ENCODE measurements at regions not wholly inside any gene's neighbourhood (a gene's known extent, or its start where the extent isn't known, plus 50 kb on each side); places are given as distances from the start of the nearest gene placed in this dataset.
A peak's percentile ranks its signal among the peaks of the same experiment; 100 is the strongest.

DNA sequence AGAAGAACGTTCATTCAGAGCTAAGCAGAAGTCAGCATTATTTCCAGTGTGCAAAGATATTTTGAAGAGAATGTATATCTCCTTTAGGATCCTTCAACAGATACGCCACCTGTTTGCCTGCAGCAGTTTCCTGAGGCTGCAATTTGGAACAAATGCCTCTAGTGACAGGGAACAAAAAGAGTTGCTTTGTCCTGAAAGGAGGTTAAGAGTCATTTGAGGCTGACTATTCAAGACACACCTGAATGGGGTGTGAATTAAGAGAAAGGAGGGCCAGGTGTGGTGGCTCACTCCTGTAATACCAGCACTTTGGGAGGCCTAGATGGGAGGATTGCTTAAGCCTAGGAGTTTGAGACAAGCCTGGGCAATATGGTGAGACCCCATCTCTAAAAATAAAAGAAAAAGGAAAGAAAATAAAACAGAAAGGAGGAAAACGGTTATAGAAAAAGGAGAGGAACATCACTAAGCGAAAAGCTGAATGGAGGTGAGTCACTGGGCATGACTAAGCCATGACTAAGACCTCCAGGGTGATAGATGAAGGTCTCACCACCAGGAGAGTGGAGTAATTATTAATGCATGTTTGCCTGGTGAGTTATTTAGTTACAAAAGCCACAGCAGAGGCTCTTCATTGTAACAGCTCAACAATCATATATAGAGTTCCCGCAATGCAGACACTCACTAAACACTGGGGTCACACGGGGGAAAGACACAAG lies 255.2 kb upstream of the TNC start:
- no peak overlapping the region for H3K9ac ChIP-seq

DNA sequence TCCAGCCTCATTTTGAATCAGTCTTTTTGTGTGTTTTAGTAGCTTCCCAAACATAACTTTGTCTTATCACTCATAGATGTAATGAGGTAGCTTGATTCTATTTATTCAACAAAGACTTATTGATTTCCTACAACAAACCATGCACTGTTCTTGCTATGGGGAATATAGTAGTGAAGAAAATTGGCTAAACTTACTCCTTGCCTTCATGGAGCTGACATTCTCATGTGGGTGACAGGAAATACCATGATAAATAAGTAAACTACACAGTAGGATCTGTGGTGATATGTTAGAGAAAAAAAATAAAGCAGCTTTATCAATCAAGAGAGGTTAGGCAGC lies 255.7 kb upstream of the TNC start:
- DNase-seq = no peak
- no peak for TF ChIP-seq EZH2 (IDR thresholded peaks at IDR 0.05; ENCODE audit: insufficient read depth, poor library complexity, severe bottlenecking)
- TF ChIP-seq EZH2phosphoT487 (IDR thresholded peaks at IDR 0.05; ENCODE audit: insufficient read depth, low read depth) = no peak
- H3F3A ChIP-seq (ENCODE audit: insufficient read depth) = peaks cover 31% of the 10 kb centered on the region
- peak overlapping the region; percentile 39 for H3K4me2 ChIP-seq (ENCODE audit: unreplicated experiment)
- H2AFZ ChIP-seq = no peak overlapping the region
- H3K9ac ChIP-seq = no peak overlapping the region
- peak overlapping the region; percentile 34; the same call in 1 of the 2 replicates for H3K27ac ChIP-seq
- no peaks in the 10 kb centered on the region for H4K20me1 ChIP-seq (ENCODE audit: insufficient read depth)
- no peak overlapping the region for H3K4me3 ChIP-seq
- H3K9me2 ChIP-seq (ENCODE audit: insufficient read depth) = no peaks in the 10 kb centered on the region
- no peaks in the 10 kb centered on the region for H3K9me3 ChIP-seq (ENCODE audit: low read depth)
- H3K79me2 ChIP-seq (ENCODE audit: insufficient read depth) = no peaks in the 10 kb centered on the region
- H3K4me1 ChIP-seq (ENCODE audit: insufficient read depth) = peaks cover 28% of the 10 kb centered on the region
- in situ Hi-C loops (cut with MboI) = no loop called here
- no peaks in the 10 kb centered on the region for H3K27me3 ChIP-seq (replicated peaks; ENCODE audit: insufficient read depth)
- no peaks in the 10 kb centered on the region for H3K36me3 ChIP-seq (ENCODE audit: low read depth)

More for the DNA sequence above, 255.2 kb upstream of the TNC start:
- no peaks in the 10 kb centered on the region for H3K9me3 ChIP-seq (ENCODE audit: low read depth)
- H3K79me2 ChIP-seq (ENCODE audit: insufficient read depth) = no peaks in the 10 kb centered on the region
- DNase-seq = peak; percentile 96
- in situ Hi-C loops (cut with MboI) = no loop called here
- no peak overlapping the region for H2AFZ ChIP-seq
- peaks cover 33% of the 10 kb centered on the region for H3K4me1 ChIP-seq (ENCODE audit: insufficient read depth)
- no peaks in the 10 kb centered on the region for H3K36me3 ChIP-seq (ENCODE audit: low read depth)
- H3K27me3 ChIP-seq (replicated peaks; ENCODE audit: insufficient read depth) = no peaks in the 10 kb centered on the region
- 0 out of 2 replicates have a peak overlapping the region, but pooled peaks have one; percentile 28 for H3K4me3 ChIP-seq
- peak; percentile 93 for TF ChIP-seq EZH2phosphoT487 (IDR thresholded peaks at IDR 0.05; ENCODE audit: insufficient read depth, low read depth)
- no peak for TF ChIP-seq EZH2 (IDR thresholded peaks at IDR 0.05; ENCODE audit: insufficient read depth, poor library complexity, severe bottlenecking)
- no peaks in the 10 kb centered on the region for H4K20me1 ChIP-seq (ENCODE audit: insufficient read depth)
- H3K4me2 ChIP-seq (ENCODE audit: unreplicated experiment) = peak overlapping the region; percentile 70
- no peaks in the 10 kb centered on the region for H3K9me2 ChIP-seq (ENCODE audit: insufficient read depth)
- 27 to 32% methylated on average over 6 of the region's 6 CpGs for WGBS, 2 experiments (ENCODE audit: low coverage in 1 of 2, low lambda C conversion rate in 2 of 2, missing lambda C conversion rate in 2 of 2)
- H3F3A ChIP-seq (ENCODE audit: insufficient read depth) = peaks cover 36% of the 10 kb centered on the region
- peak overlapping the region; percentile 34; the same call in 1 of the 2 replicates for H3K27ac ChIP-seq

DNA sequence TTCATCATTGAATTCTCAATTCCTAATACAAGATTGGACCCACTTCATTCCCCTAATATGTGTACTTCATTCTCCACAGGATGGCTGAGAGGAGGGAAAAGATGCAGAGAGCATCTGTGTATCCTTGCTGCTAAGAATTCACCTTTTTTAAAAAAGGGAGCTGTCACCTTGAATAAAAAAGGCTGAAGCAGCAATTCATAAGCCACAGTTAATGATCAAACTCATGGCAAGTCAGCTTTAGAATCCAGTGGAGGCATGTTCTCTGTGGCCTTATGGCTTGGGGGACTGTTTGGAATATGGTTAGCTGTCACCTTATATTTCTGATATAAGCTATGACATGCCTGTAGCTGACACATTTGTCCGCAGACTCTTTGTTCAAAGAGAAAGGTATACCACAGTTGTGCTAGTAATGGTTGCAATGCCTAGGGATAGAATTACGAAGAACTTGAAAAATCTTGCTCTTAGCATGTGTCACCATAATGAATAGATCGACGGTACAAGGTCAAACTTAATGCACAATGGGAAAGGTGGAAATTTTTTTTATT lies 256.8 kb upstream of the TNC start:
- in situ Hi-C loops (cut with MboI) = no loop called here
- Histone ChIP-seq H3K9me3 (ENCODE audit: low read depth) (no peaks in the 10 kb centered on the region), H3K79me2 (ENCODE audit: insufficient read depth) (no peaks in the 10 kb centered on the region), H3K4me2 (ENCODE audit: unreplicated experiment) (no peak overlapping the region), H3K27ac (no peak overlapping the region), H3K9ac (no peak overlapping the region), H3F3A (ENCODE audit: insufficient read depth) (peaks cover 19% of the 10 kb centered on the region), H4K20me1 (ENCODE audit: insufficient read depth) (no peaks in the 10 kb centered on the region), H3K27me3 (replicated peaks; ENCODE audit: insufficient read depth) (no peaks in the 10 kb centered on the region), H3K4me1 (ENCODE audit: insufficient read depth) (peaks cover 17% of the 10 kb centered on the region), H3K36me3 (ENCODE audit: low read depth) (no peaks in the 10 kb centered on the region), H3K9me2 (ENCODE audit: insufficient read depth) (no peaks in the 10 kb centered on the region), H3K4me3 (no peak overlapping the region), H2AFZ (no peak overlapping the region)
- 98% methylated on average over 4 of the region's 4 CpGs for WGBS, 2 experiments (ENCODE audit: low coverage in 1 of 2, low lambda C conversion rate in 2 of 2, missing lambda C conversion rate in 2 of 2)
- no peak for DNase-seq
- TF ChIP-seq EZH2 (IDR thresholded peaks at IDR 0.05; ENCODE audit: insufficient read depth, poor library complexity, severe bottlenecking) (no peak), EZH2phosphoT487 (IDR thresholded peaks at IDR 0.05; ENCODE audit: insufficient read depth, low read depth) (no peak)

DNA sequence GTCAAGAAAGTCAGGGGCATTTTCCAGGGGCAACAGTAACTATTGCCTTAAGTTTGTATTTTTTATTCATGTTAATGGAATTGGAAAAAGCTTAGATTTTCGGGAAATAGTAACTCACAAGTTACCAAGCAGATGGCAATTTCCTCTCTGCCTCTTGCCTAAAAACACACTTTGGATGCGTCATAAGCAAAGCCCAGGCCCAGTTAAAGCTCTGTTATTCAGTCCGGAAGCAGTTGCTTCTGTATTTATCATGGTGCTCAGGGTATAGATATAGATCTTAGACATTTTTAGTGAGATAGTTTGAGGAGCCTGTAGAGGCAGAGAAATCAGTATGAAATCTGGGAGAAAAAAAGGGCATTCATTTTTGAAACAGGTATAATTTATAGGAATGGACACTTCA lies 260.3 kb upstream of the TNC start:
- Histone ChIP-seq H3K36me3 (ENCODE audit: low read depth) (no peaks in the 10 kb centered on the region), H3K9me3 (ENCODE audit: low read depth) (no peaks in the 10 kb centered on the region), H3K4me2 (ENCODE audit: unreplicated experiment) (no peak overlapping the region), H3K27me3 (replicated peaks; ENCODE audit: insufficient read depth) (no peaks in the 10 kb centered on the region), H3K27ac (no peak overlapping the region), H2AFZ (no peak overlapping the region), H3K9me2 (ENCODE audit: insufficient read depth) (no peaks in the 10 kb centered on the region), H3K79me2 (ENCODE audit: insufficient read depth) (no peaks in the 10 kb centered on the region), H3F3A (ENCODE audit: insufficient read depth) (peaks cover 6% of the 10 kb centered on the region; the same call in 1 of the 2 replicates), H3K4me3 (no peak overlapping the region), H3K9ac (no peak overlapping the region), H3K4me1 (ENCODE audit: insufficient read depth) (peaks cover 7% of the 10 kb centered on the region), H4K20me1 (ENCODE audit: insufficient read depth) (no peaks in the 10 kb centered on the region)
- WGBS, 2 experiments (ENCODE audit: low coverage in 1 of 2, low lambda C conversion rate in 2 of 2, missing lambda C conversion rate in 2 of 2) = 93 to 96% methylated on average over 3 of the region's 3 CpGs
- DNase-seq = no peak
- no peak for TF ChIP-seq EZH2 (IDR thresholded peaks at IDR 0.05; ENCODE audit: insufficient read depth, poor library complexity, severe bottlenecking)
- in situ Hi-C loops (cut with MboI) = no loop called here
